ENCODE measurements at regions not wholly inside any gene's neighbourhood (a gene's known extent, or its start where the extent isn't known, plus 50 kb on each side); places are given as distances from the start of the nearest gene placed in this dataset.

DNA sequence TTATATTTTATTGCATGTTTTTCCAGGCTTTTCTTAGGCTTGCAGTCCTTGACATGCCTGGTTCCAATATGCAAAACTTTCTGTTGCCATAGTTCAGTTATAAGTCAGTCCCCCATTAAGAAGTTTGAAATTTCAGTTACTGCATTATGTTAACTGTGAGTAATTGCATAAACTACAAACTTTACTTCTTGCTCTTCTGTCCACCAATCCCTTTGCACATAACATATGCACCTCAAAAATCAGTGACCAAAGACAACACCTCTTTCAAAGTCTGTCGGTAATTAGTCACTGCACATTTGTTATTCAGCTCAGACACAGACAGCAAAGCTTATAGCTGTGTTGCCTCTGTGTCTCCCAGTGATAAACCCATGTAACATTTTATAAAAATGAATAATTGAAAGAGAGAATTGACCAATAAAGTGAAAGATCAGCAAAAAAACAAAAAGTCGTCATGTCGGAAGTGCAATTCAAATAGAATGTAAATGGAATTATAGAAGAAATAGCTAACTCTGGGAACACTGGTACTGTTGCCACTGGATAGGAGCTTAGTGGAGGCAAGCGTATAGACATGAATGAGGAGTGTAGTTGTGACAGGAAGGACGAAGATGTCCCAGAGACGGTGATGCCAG, 50.3 kb upstream of the BTBD3 start:
- H3K9me3 ChIP-seq (ENCODE audit: insufficient read depth in 2 of 2, low read depth in 1 of 2, low read length in 1 of 2) = no peaks in the 10 kb centered on the region
- FAIRE-seq (no peak), DNase-seq (ENCODE audit: low read depth in 1 of 2, low spot score in 2 of 2) (no peak)
- no peak overlapping the region for H2BK120ac ChIP-seq (replicated peaks; ENCODE audit: low read depth, low read length)
- H3K27me3 ChIP-seq (replicated peaks in 1 of 4; ENCODE audit: control insufficient read depth in 3 of 4, extremely low read depth in 1 of 4, insufficient read depth in 3 of 4, low read length in 3 of 4) = no peaks in the 10 kb centered on the region
- no peak overlapping the region for H4K91ac ChIP-seq (replicated peaks; ENCODE audit: insufficient read length, low read length)
- no peak overlapping the region for H2BK20ac ChIP-seq (ENCODE audit: low read length)
- no peak overlapping the region for H3K4ac ChIP-seq (replicated peaks; ENCODE audit: insufficient read length, low read depth, low read length)
- H4K8ac ChIP-seq (ENCODE audit: extremely low read depth, insufficient read depth, low read length) = no peak overlapping the region
- no peaks in the 10 kb centered on the region for H3K4me1 ChIP-seq (replicated peaks in 1 of 4; ENCODE audit: control insufficient read depth in 3 of 4, insufficient read depth in 4 of 4, low read length in 3 of 4)
- no peaks in the 10 kb centered on the region for H3K36me3 ChIP-seq (ENCODE audit: control insufficient read depth in 2 of 4, insufficient read depth in 4 of 4, low read length in 3 of 4)
- H3K79me1 ChIP-seq (ENCODE audit: low read depth, low read length) = no peaks in the 10 kb centered on the region
- H3K18ac ChIP-seq (ENCODE audit: extremely low read depth, low read length) = no peak overlapping the region
- no peak overlapping the region for H2BK12ac ChIP-seq (ENCODE audit: low read depth, low read length)
- H4K5ac ChIP-seq (ENCODE audit: insufficient read length, low read depth, low read length) = no peak overlapping the region
- ChIA-PET CTCF (ENCODE audit: partially characterized antibody) (no interaction called here), POLR2A (ENCODE audit: partially characterized antibody) (no interaction called here)
- H3K27ac ChIP-seq (ENCODE audit: low read depth, low read length) = no peak overlapping the region
- H3K4me3 ChIP-seq (ENCODE audit: extremely low read depth in 1 of 4, insufficient read depth in 2 of 4, low read depth in 3 of 4, low read length in 4 of 4) = no peak overlapping the region
- H3K23me2 ChIP-seq (ENCODE audit: low read depth, low read length) = no peaks in the 10 kb centered on the region
- H2BK15ac ChIP-seq (ENCODE audit: low read length) = no peak overlapping the region
- H4K20me1 ChIP-seq (replicated peaks in 1 of 2; ENCODE audit: control insufficient read depth in 1 of 2, insufficient read depth in 2 of 2, low read length in 2 of 2) = no peaks in the 10 kb centered on the region
- no peaks in the 10 kb centered on the region for H3K79me2 ChIP-seq (ENCODE audit: control insufficient read depth in 1 of 2, insufficient read depth in 2 of 2, low read length in 2 of 2)
- no peak overlapping the region for H3K56ac ChIP-seq (replicated peaks; ENCODE audit: insufficient read length, low read depth, low read length)
- H3K4me2 ChIP-seq (ENCODE audit: insufficient read depth in 1 of 2, low read depth in 2 of 2, low read length in 2 of 2) = no peak overlapping the region
- TF ChIP-seq ZNF274 (IDR thresholded peaks at IDR 0.05; ENCODE audit: borderline replicate concordance, extremely low read depth, low read length) (no peak), CHD1 (IDR thresholded peaks at IDR 0.05; ENCODE audit: low read depth, low read length) (no peak), GTF2F1 (IDR thresholded peaks at IDR 0.05; ENCODE audit: borderline replicate concordance, low read depth, low read length) (no peak), MAFK (IDR thresholded peaks at IDR 0.05; ENCODE audit: low read depth, low read length) (peak; percentile 36; the same call in 1 of the 2 replicates)
- no peak overlapping the region for H2AK5ac ChIP-seq (ENCODE audit: low read depth, low read length)
- no peak overlapping the region for H3K9ac ChIP-seq (replicated peaks in 1 of 4; ENCODE audit: extremely low read depth in 1 of 4, low read depth in 3 of 4, low read length in 3 of 4)
- H3K14ac ChIP-seq (ENCODE audit: insufficient read length) = no peak overlapping the region
- H3K23ac ChIP-seq (ENCODE audit: insufficient read length) = no peak overlapping the region
- H2BK5ac ChIP-seq (ENCODE audit: low read depth, low read length) = no peak overlapping the region
- 82% methylated on average over 6 of the region's 6 CpGs; no CpG with 5 or more reads in 1 of the 2 experiments for whole genome bisulfite sequencing, 2 experiments (ENCODE audit: extremely low coverage in 1 of 2, insufficient coverage in 1 of 2, insufficient read length in 1 of 2, insufficient replicate concordance in 2 of 2, low coverage in 1 of 2, low lambda C conversion rate in 2 of 2, missing lambda C conversion rate in 1 of 2)
- H2AFZ ChIP-seq (ENCODE audit: low read length) = no peak overlapping the region; the same call in 1 of the 2 replicates

Measured in H1 (cell line).